Lower leg skin (tissue), 3 donors: ENCODE measurements at regions not wholly inside any gene's neighbourhood (a gene's known extent, or its start where the extent isn't known, plus 50 kb on each side); places are given as distances from the start of the nearest gene placed in this dataset.

ENCODE experiments used
- POLR2A ChIP-seq, 2 donors: fragments of 450-650 bp; IDR thresholded peaks; one replicate each; pipeline ENCODE4 v1.6.1; 2016 to 2017; ENCODE audit warnings: antibody characterized with exemption in 2 of 2, mild to moderate bottlenecking in 1 of 2, moderate library complexity in 1 of 2
- TF ChIP-seq, protein P1 (sequence below), 3 donors: fragments of 450-650 bp; IDR thresholded peaks; one replicate each; pipeline ENCODE4 v1.5.1; 2016; ENCODE audit warnings: antibody characterized with exemption in 3 of 3, mild to moderate bottlenecking in 3 of 3, moderate library complexity in 2 of 3

DNA sequence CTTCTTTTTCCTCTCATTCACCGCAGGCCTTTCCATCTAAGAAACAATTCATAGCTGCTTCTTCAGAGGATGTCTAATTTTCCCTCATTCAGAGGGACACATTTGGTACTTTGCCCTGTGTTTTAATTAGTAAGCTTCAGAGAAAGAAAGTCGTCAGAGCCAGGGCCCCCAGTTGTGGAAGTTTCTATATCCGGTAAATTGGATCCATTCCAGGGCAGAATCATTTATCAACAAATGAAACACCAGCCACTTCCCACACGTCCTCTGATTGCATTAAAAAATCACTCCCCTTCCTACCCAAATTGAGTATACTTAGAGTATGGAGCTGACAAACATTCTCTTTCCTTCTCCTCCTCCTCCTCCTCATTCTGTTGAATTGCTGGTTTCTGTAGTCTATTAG, 205.8 kb upstream of the HDAC9 start:
- TF ChIP-seq, protein P1, sequence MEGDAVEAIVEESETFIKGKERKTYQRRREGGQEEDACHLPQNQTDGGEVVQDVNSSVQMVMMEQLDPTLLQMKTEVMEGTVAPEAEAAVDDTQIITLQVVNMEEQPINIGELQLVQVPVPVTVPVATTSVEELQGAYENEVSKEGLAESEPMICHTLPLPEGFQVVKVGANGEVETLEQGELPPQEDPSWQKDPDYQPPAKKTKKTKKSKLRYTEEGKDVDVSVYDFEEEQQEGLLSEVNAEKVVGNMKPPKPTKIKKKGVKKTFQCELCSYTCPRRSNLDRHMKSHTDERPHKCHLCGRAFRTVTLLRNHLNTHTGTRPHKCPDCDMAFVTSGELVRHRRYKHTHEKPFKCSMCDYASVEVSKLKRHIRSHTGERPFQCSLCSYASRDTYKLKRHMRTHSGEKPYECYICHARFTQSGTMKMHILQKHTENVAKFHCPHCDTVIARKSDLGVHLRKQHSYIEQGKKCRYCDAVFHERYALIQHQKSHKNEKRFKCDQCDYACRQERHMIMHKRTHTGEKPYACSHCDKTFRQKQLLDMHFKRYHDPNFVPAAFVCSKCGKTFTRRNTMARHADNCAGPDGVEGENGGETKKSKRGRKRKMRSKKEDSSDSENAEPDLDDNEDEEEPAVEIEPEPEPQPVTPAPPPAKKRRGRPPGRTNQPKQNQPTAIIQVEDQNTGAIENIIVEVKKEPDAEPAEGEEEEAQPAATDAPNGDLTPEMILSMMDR (IDR thresholded peaks at IDR 0.05) = no peak
- no peak for TF ChIP-seq POLR2A (IDR thresholded peaks at IDR 0.05)
